ENCODE measurements at regions not wholly inside any gene's neighbourhood (a gene's known extent, or its start where the extent isn't known, plus 50 kb on each side); places are given as distances from the start of the nearest gene placed in this dataset.

GRCh38 chr11:57097149-57097548, 84.6 kb upstream of the LRRC55 start:
- FAIRE-seq (no peak), DNase-seq (ENCODE audit: low read depth in 1 of 2, low spot score in 2 of 2) (no peak)
- Histone ChIP-seq H3K27ac (ENCODE audit: low read depth, low read length) (no peak overlapping the region), H3K23ac (ENCODE audit: insufficient read length) (no peak overlapping the region), H3K9ac (replicated peaks in 1 of 4; ENCODE audit: extremely low read depth in 1 of 4, low read depth in 3 of 4, low read length in 3 of 4) (no peak overlapping the region), H2BK120ac (replicated peaks; ENCODE audit: low read depth, low read length) (no peak overlapping the region), H2BK15ac (ENCODE audit: low read length) (no peak overlapping the region), H4K91ac (replicated peaks; ENCODE audit: insufficient read length, low read length) (no peak overlapping the region), H3K4me2 (ENCODE audit: insufficient read depth in 1 of 2, low read depth in 2 of 2, low read length in 2 of 2) (no peak overlapping the region), H2BK12ac (ENCODE audit: low read depth, low read length) (no peak overlapping the region), H3K4ac (replicated peaks; ENCODE audit: insufficient read length, low read depth, low read length) (no peak overlapping the region), H4K8ac (ENCODE audit: extremely low read depth, insufficient read depth, low read length) (no peak overlapping the region; the same call in 1 of the 2 replicates), H3K23me2 (ENCODE audit: low read depth, low read length) (no peaks in the 10 kb centered on the region), H2AFZ (ENCODE audit: low read length) (no peak overlapping the region), H3K4me3 (ENCODE audit: extremely low read depth in 1 of 4, insufficient read depth in 2 of 4, low read depth in 3 of 4, low read length in 4 of 4) (no peak overlapping the region), H3K9me3 (ENCODE audit: insufficient read depth in 2 of 2, low read depth in 1 of 2, low read length in 1 of 2) (no peaks in the 10 kb centered on the region), H3K56ac (replicated peaks; ENCODE audit: insufficient read length, low read depth, low read length) (no peak overlapping the region), H3K36me3 (ENCODE audit: control insufficient read depth in 2 of 4, insufficient read depth in 4 of 4, low read length in 3 of 4) (no peaks in the 10 kb centered on the region), H3K27me3 (replicated peaks in 1 of 4; ENCODE audit: control insufficient read depth in 3 of 4, extremely low read depth in 1 of 4, insufficient read depth in 3 of 4, low read length in 3 of 4) (no peaks in the 10 kb centered on the region), H2BK5ac (ENCODE audit: low read depth, low read length) (no peak overlapping the region), H3K79me1 (ENCODE audit: low read depth, low read length) (no peaks in the 10 kb centered on the region), H2BK20ac (ENCODE audit: low read length) (no peak overlapping the region), H3K14ac (ENCODE audit: insufficient read length) (no peak overlapping the region), H3K18ac (ENCODE audit: extremely low read depth, low read length) (no peak overlapping the region), H2AK5ac (ENCODE audit: low read depth, low read length) (no peak overlapping the region), H4K5ac (ENCODE audit: insufficient read length, low read depth, low read length) (no peak overlapping the region), H4K20me1 (replicated peaks in 1 of 2; ENCODE audit: control insufficient read depth in 1 of 2, insufficient read depth in 2 of 2, low read length in 2 of 2) (no peaks in the 10 kb centered on the region), H3K4me1 (replicated peaks in 1 of 4; ENCODE audit: control insufficient read depth in 3 of 4, insufficient read depth in 4 of 4, low read length in 3 of 4) (no peaks in the 10 kb centered on the region), H3K79me2 (ENCODE audit: control insufficient read depth in 1 of 2, insufficient read depth in 2 of 2, low read length in 2 of 2) (no peaks in the 10 kb centered on the region)
- ChIA-PET POLR2A (ENCODE audit: partially characterized antibody) (no interaction called here), CTCF (ENCODE audit: partially characterized antibody) (interaction anchor here (0.7 to 7.1 kb wide), 2 partner anchors 21 to 152 kb away, joined by 4 to 41 read pairs; no protein-coding TSS in a partner anchor)
- WGBS, 2 experiments (ENCODE audit: extremely low coverage in 1 of 2, insufficient coverage in 1 of 2, insufficient read length in 1 of 2, insufficient replicate concordance in 2 of 2, low coverage in 1 of 2, low lambda C conversion rate in 2 of 2, missing lambda C conversion rate in 1 of 2): 85% methylated on average over 2 of the region's 2 CpGs; no CpG with 5 or more reads in 1 of the 2 experiments
- TF ChIP-seq CBX8 (IDR thresholded peaks at IDR 0.05; ENCODE audit: borderline replicate concordance, low read depth, low read length) (no peak), RBBP5 (IDR thresholded peaks at IDR 0.05; ENCODE audit: borderline replicate concordance, low read depth, low read length) (no peak), TAF7 (optimal IDR thresholded peaks at IDR 0.05; ENCODE audit: borderline replicate concordance, low read depth, low read length) (no peak), ATF2 (IDR thresholded peaks at IDR 0.05; ENCODE audit: low read length) (no peak), RNF2 (IDR thresholded peaks at IDR 0.05; ENCODE audit: borderline replicate concordance, low read depth, low read length, missing control alignments, poor library complexity, severe bottlenecking) (no peak), TEAD4 (IDR thresholded peaks at IDR 0.05; ENCODE audit: low read depth, low read length) (no peak), PHF8 (conservative IDR thresholded peaks at IDR 0.05; ENCODE audit: low read depth, low read length) (no peak), CTBP2 (IDR thresholded peaks at IDR 0.05; ENCODE audit: borderline replicate concordance, insufficient read depth, insufficient read length, low read length) (no peak), YY1 (IDR thresholded peaks at IDR 0.05; ENCODE audit: low read depth, low read length) (no peak), RFX5 (IDR thresholded peaks at IDR 0.05; ENCODE audit: borderline replicate concordance, low read depth, low read length) (no peak), SP1 (IDR thresholded peaks at IDR 0.05; ENCODE audit: low read depth, low read length) (no peak)
- TF ChIP-seq, protein P1, sequence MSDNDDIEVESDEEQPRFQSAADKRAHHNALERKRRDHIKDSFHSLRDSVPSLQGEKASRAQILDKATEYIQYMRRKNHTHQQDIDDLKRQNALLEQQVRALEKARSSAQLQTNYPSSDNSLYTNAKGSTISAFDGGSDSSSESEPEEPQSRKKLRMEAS (IDR thresholded peaks at IDR 0.05): no peak
